H1 (cell line): ENCODE measurements at regions not wholly inside any gene's neighbourhood (a gene's known extent, or its start where the extent isn't known, plus 50 kb on each side); places are given as distances from the start of the nearest gene placed in this dataset.

ENCODE experiments used
- CTCF ChIA-PET: fragments of 300-600 bp; sonication (Branson Sonifier 250); formaldehyde crosslinking; loops from one replicate; lab custom pipeline; 2021; ENCODE audit not compliant: partially characterized antibody; lab: Charles Lee
- POLR2A ChIA-PET: fragments of 300-600 bp; sonication (Branson Sonifier 250); formaldehyde crosslinking; loops from one replicate; lab custom pipeline; 2021; ENCODE audit warnings: inconsistent platforms; ENCODE audit not compliant: partially characterized antibody; lab: Charles Lee
- DNase-seq, 2 experiments: peaks; one replicate each; pipeline versions ENCODE4 v3.0.0 to v3.0.0-alpha.2; 2010 to 2022; ENCODE audit warnings: low spot score in 2 of 2, low read depth in 1 of 2, mixed read lengths in 1 of 2
- FAIRE-seq: peaks from 2 replicates; lab custom pipeline; 2011; peaks lifted over from hg19 to GRCh38; lab: Jason Lieb, UNC
- H2AFZ ChIP-seq: 2 replicates; pipeline ENCODE4 v1.8.1; 2012; ENCODE audit warnings: low read length, inconsistent platforms
- H2AK5ac ChIP-seq: 2 replicates; pipeline ENCODE4 v1.6.1; 2013; ENCODE audit warnings: low read depth, low read length
- H2BK120ac ChIP-seq: replicated peaks from 2 replicates; pipeline ENCODE3; 2013; ENCODE audit warnings: low read depth, low read length, inconsistent platforms
- H2BK12ac ChIP-seq: 2 replicates; pipeline ENCODE4 v1.6.1; 2013; ENCODE audit warnings: low read depth, low read length
- H2BK15ac ChIP-seq: 2 replicates; pipeline ENCODE4 v1.6.1; 2013; ENCODE audit warnings: low read length
- H2BK20ac ChIP-seq: 2 replicates; pipeline ENCODE4 v1.6.1; 2013; ENCODE audit warnings: low read length
- H2BK5ac ChIP-seq: 2 replicates; pipeline ENCODE4 v1.6.1; 2013; ENCODE audit warnings: low read depth, low read length
- H3K14ac ChIP-seq: 2 replicates; pipeline ENCODE4 v1.6.1; 2013; ENCODE audit warnings: inconsistent platforms; ENCODE audit not compliant: insufficient read length
- H3K18ac ChIP-seq: 2 replicates; pipeline ENCODE4 v1.6.1; 2013; ENCODE audit warnings: low read length; ENCODE audit errors: extremely low read depth
- H3K23ac ChIP-seq: 2 replicates; pipeline ENCODE4 v1.6.1; 2013; ENCODE audit warnings: inconsistent platforms; ENCODE audit not compliant: insufficient read length
- H3K23me2 ChIP-seq: 2 replicates; pipeline ENCODE4 v1.6.1; 2013; ENCODE audit warnings: low read depth, low read length
- H3K27ac ChIP-seq: 2 replicates; pipeline ENCODE4 v1.6.1; 2011; ENCODE audit warnings: low read depth, low read length, inconsistent platforms
- H3K27me3 ChIP-seq, 4 experiments: replicated peaks in 1 of 4; 1 replicate in 1 of 4; 2 replicates in 3 of 4; pipeline versions ENCODE4 v1.6.1 to v1.8.1; 2011 to 2013; ENCODE audit warnings: low read length in 3 of 4, mild to moderate bottlenecking in 3 of 4, inconsistent platforms in 2 of 4, mixed read lengths in 2 of 4, moderate library complexity in 1 of 4; ENCODE audit not compliant: control insufficient read depth in 3 of 4, insufficient read depth in 3 of 4; ENCODE audit errors: extremely low read depth in 1 of 4
- H3K36me3 ChIP-seq, 4 experiments: 2 replicates each; pipeline versions ENCODE4 v1.6.1 to v1.8.1; 2011 to 2013; ENCODE audit warnings: mild to moderate bottlenecking in 4 of 4, low read length in 3 of 4, moderate library complexity in 2 of 4, control low read depth in 1 of 4, inconsistent platforms in 1 of 4; ENCODE audit not compliant: insufficient read depth in 4 of 4, control insufficient read depth in 2 of 4
- H3K4ac ChIP-seq: replicated peaks from 2 replicates; pipeline ENCODE3; 2013; ENCODE audit warnings: low read length, low read depth, mixed read lengths, inconsistent platforms; ENCODE audit not compliant: insufficient read length
- H3K4me1 ChIP-seq, 4 experiments: replicated peaks in 1 of 4; 1 replicate in 1 of 4; 2 replicates in 3 of 4; pipeline versions ENCODE4 v1.6.1 to v1.8.1; 2011 to 2013; ENCODE audit warnings: low read length in 3 of 4, inconsistent platforms in 2 of 4, mixed read lengths in 1 of 4; ENCODE audit not compliant: insufficient read depth in 4 of 4, control insufficient read depth in 3 of 4
- H3K4me2 ChIP-seq, 2 experiments: 2 replicates each; pipeline versions ENCODE4 v1.6.1 to v1.8.1; 2011 to 2013; ENCODE audit warnings: low read depth in 2 of 2, low read length in 2 of 2, control low read depth in 1 of 2, inconsistent platforms in 1 of 2, mild to moderate bottlenecking in 1 of 2; ENCODE audit not compliant: insufficient read depth in 1 of 2
- H3K4me3 ChIP-seq, 4 experiments: fragments of 200-600, 300-600 bp in 1 of 4; sonication (generic), shearing (Covaris generic), sonication (Bioruptor Twin) in 1 of 4; 2 replicates each; pipeline versions ENCODE4 v1.5.1 to v1.8.1; 2011 to 2016; ENCODE audit warnings: low read length in 4 of 4, low read depth in 3 of 4, control low read depth in 2 of 4, inconsistent platforms in 2 of 4, mild to moderate bottlenecking in 2 of 4, mixed read lengths in 1 of 4, moderate library complexity in 1 of 4; ENCODE audit not compliant: insufficient read depth in 2 of 4; ENCODE audit errors: extremely low read depth in 1 of 4
- H3K56ac ChIP-seq: replicated peaks from 2 replicates; pipeline ENCODE3; 2013; ENCODE audit warnings: low read depth, mild to moderate bottlenecking, mixed read lengths, low read length, inconsistent platforms; ENCODE audit not compliant: insufficient read length
- H3K79me1 ChIP-seq: 2 replicates; pipeline ENCODE4 v1.6.1; 2013; ENCODE audit warnings: low read depth, low read length, control low read depth
- H3K79me2 ChIP-seq, 2 experiments: 2 replicates each; pipeline versions ENCODE4 v1.6.1 to v1.8.1; 2012 to 2013; ENCODE audit warnings: low read length in 2 of 2, mild to moderate bottlenecking in 2 of 2, inconsistent platforms in 1 of 2; ENCODE audit not compliant: insufficient read depth in 2 of 2, control insufficient read depth in 1 of 2
- H3K9ac ChIP-seq, 4 experiments: replicated peaks in 1 of 4; 1 replicate in 1 of 4; 2 replicates in 3 of 4; pipeline versions ENCODE4 v1.6.1 to v1.8.1; 2011 to 2013; ENCODE audit warnings: low read depth in 3 of 4, low read length in 3 of 4, control low read depth in 2 of 4, mild to moderate bottlenecking in 2 of 4, moderate library complexity in 2 of 4, inconsistent platforms in 1 of 4; ENCODE audit errors: extremely low read depth in 1 of 4
- H3K9me3 ChIP-seq, 2 experiments: 2 replicates each; pipeline versions ENCODE4 v1.6.1 to v1.8.1; 2012 to 2013; ENCODE audit warnings: mild to moderate bottlenecking in 2 of 2, moderate library complexity in 2 of 2, control low read depth in 1 of 2, inconsistent platforms in 1 of 2, low read depth in 1 of 2, low read length in 1 of 2, mixed read lengths in 1 of 2; ENCODE audit not compliant: insufficient read depth in 2 of 2
- H4K20me1 ChIP-seq, 2 experiments: replicated peaks in 1 of 2; 2 replicates each; pipeline versions ENCODE3 to v1.8.1; 2011 to 2013; ENCODE audit warnings: inconsistent platforms in 2 of 2, low read length in 2 of 2, mild to moderate bottlenecking in 1 of 2; ENCODE audit not compliant: insufficient read depth in 2 of 2, control insufficient read depth in 1 of 2
- H4K5ac ChIP-seq: 2 replicates; pipeline ENCODE4 v1.6.1; 2013; ENCODE audit warnings: low read length, low read depth, mixed read lengths, inconsistent platforms; ENCODE audit not compliant: insufficient read length
- H4K8ac ChIP-seq: 2 replicates; pipeline ENCODE4 v1.8.0; 2013; ENCODE audit warnings: mild to moderate bottlenecking, moderate library complexity, low read length, inconsistent platforms; ENCODE audit not compliant: insufficient read depth; ENCODE audit errors: extremely low read depth
- H4K91ac ChIP-seq: replicated peaks from 2 replicates; pipeline ENCODE3; 2013; ENCODE audit warnings: low read length, mixed read lengths, inconsistent platforms; ENCODE audit not compliant: insufficient read length
- TAF7 ChIP-seq: optimal IDR thresholded peaks from 2 replicates; pipeline ENCODE3; 2011; ENCODE audit warnings: low read depth, mild to moderate bottlenecking, inconsistent platforms, low read length, moderate library complexity, borderline replicate concordance
- WGBS, 2 experiments: shearing (Covaris generic) in 1 of 2; methylation state at CpG; one replicate each; pipeline versions ENCODE4 v1.1.6 to v1.1.7; 2013 to 2015; ENCODE audit warnings: low lambda C conversion rate in 2 of 2, mixed read lengths in 2 of 2, inconsistent platforms in 1 of 2, low coverage in 1 of 2, missing lambda C conversion rate in 1 of 2; ENCODE audit not compliant: insufficient replicate concordance in 2 of 2, insufficient coverage in 1 of 2, insufficient read length in 1 of 2; ENCODE audit errors: extremely low coverage in 1 of 2, missing lambda C conversion rate in 1 of 2; 5-methylcytosine and 5-hydroxymethylcytosine counted together

GRCh38 chr2:190138032-190138431, 75.5 kb upstream of the MSTN start:
- Histone ChIP-seq H2BK120ac (no peak overlapping the region), H3K9me3 (peaks cover 18 to 21% of the 10 kb centered on the region in 2 experiments; a peak in 3 of 4 replicates), H3K79me2 (no peaks in the 10 kb centered on the region), H4K91ac (no peak overlapping the region), H3K4me1 (no peaks in the 10 kb centered on the region), H2BK5ac (no peak overlapping the region), H3K4me2 (no peak overlapping the region), H3K23ac (no peak overlapping the region), H2BK15ac (no peak overlapping the region), H3K56ac (no peak overlapping the region)
- 84% methylated on average over 1 of the region's 1 CpG; no CpG with 5 or more reads in 1 of the 2 experiments for WGBS, 2 experiments
- CTCF ChIA-PET: interaction anchor here (0.7 to 4.1 kb wide), 5 partner anchors 11 to 50 kb away, joined by 3 to 19 read pairs (median 4); no protein-coding TSS in a partner anchor
- POLR2A ChIA-PET: no interaction called here
- FAIRE-seq: no peak
- TF ChIP-seq TAF7: no peak
- TF ChIP-seq, all 59 proteins: peak for 0
- Histone ChIP-seq H3K79me1 (no peaks in the 10 kb centered on the region), H3K18ac (no peak overlapping the region), H2AK5ac (no peak overlapping the region), H3K4ac (no peak overlapping the region), H2AFZ (no peak overlapping the region), H3K23me2 (no peaks in the 10 kb centered on the region), H4K5ac (no peak overlapping the region), H2BK12ac (no peak overlapping the region), H3K27me3 (no peaks in the 10 kb centered on the region), H3K9ac (no peak overlapping the region), H3K14ac (no peak overlapping the region), H3K27ac (no peak overlapping the region), H2BK20ac (no peak overlapping the region), H4K8ac (no peak overlapping the region), H3K4me3 (no peak overlapping the region), H3K36me3 (no peaks in the 10 kb centered on the region), H4K20me1 (no peaks in the 10 kb centered on the region)
- DNase-seq: no peak
